Sigmoid colon (tissue), 3 donors: ENCODE measurements at regions not wholly inside any gene's neighbourhood (a gene's known extent, or its start where the extent isn't known, plus 50 kb on each side); places are given as distances from the start of the nearest gene placed in this dataset.
"Not testable (repeated sequence)": the region's sequence is repeated elsewhere in the genome, so short reads cannot be mapped to it uniquely, and the experiment has no call there.

ENCODE experiments used
- CTCF ChIP-seq, 4 experiments: fragments of 450-650 bp in 3 of 4; fragments of 200-600 bp in 1 of 4; IDR thresholded peaks; one replicate each; pipeline ENCODE4 v1.5.1; 2016 to 2019; ENCODE audit warnings: antibody characterized with exemption in 4 of 4, mild to moderate bottlenecking in 3 of 4, moderate library complexity in 2 of 4
- POLR2A ChIP-seq, 2 donors: fragments of 450-650 bp; IDR thresholded peaks; one replicate each; pipeline ENCODE4 v1.6.1; 2016; ENCODE audit warnings: antibody characterized with exemption in 2 of 2, mild to moderate bottlenecking in 2 of 2, moderate library complexity in 2 of 2

DNA sequence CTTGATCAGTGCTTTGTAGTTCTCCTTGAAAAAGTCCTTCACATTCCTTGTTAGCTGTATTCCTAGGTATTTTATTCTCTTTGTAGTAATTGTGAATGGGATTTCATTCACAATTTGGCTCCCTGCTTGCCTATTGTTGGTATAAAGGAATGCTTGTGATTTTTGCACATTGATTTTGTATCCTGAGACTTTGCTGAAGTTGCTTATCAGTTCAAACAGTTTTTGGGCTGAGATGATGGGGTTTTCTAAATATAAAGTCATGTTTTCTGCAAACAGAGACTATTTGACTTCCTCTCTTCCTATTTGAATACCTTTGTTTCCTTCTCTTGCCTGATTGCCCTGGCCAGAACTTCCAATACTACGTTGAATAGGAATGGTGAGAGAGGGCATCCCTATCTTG is 462.5 kb upstream of the GCFC2 start:
- TF ChIP-seq CTCF, POLR2A (IDR thresholded peaks at IDR 0.05): not testable (repeated sequence)
